WERI-Rb-1 (cell line): ENCODE measurements at regions not wholly inside any gene's neighbourhood (a gene's known extent, or its start where the extent isn't known, plus 50 kb on each side); places are given as distances from the start of the nearest gene placed in this dataset.
A peak's percentile ranks its signal among the peaks of the same experiment; 100 is the strongest.

Experiments used
- DNase-seq: peaks from one replicate; pipeline ENCODE4 v3.0.0-alpha.2; 2020
- H3K27ac ChIP-seq: fragments of 250-450 bp; sonication (Bioruptor Pico); 2 replicates; pipeline ENCODE4 v1.5.1; 2020; ENCODE audit warnings: mild to moderate bottlenecking, moderate library complexity
- H3K27me3 ChIP-seq: fragments of 250-450 bp; sonication (Bioruptor Pico); 2 replicates; pipeline ENCODE4 v1.5.1; 2021; ENCODE audit warnings: mild to moderate bottlenecking, low read depth, moderate library complexity; ENCODE audit not compliant: insufficient read depth, severe bottlenecking
- H3K36me3 ChIP-seq: fragments of 250-450 bp; sonication (Bioruptor Pico); 2 replicates; pipeline ENCODE4 v1.5.1; 2020; ENCODE audit warnings: mild to moderate bottlenecking, moderate library complexity
- H3K4me3 ChIP-seq: 2 replicates; pipeline ENCODE4 v1.5.1; 2011; ENCODE audit warnings: low read depth, mild to moderate bottlenecking, control low read depth, low read length
- H3K9me3 ChIP-seq: fragments of 250-450 bp; sonication (Bioruptor Pico); 2 replicates; pipeline ENCODE4 v1.5.1; 2021; ENCODE audit warnings: mild to moderate bottlenecking, moderate library complexity; ENCODE audit not compliant: severe bottlenecking
- CTCF ChIP-seq: IDR thresholded peaks from 2 replicates; pipeline ENCODE4 v1.5.1; 2011; ENCODE audit warnings: low read depth, mild to moderate bottlenecking, control low read depth, inconsistent platforms, low read length

GRCh38 chr1:34441259-34442069, 264.8 kb downstream of the C1orf94 start:
- H3K27me3 ChIP-seq, result peaks cover 44% of the 10 kb centered on the region
- no peaks in the 10 kb centered on the region for H3K9me3 ChIP-seq
- TF ChIP-seq CTCF, result no peak
- H3K4me3 ChIP-seq, result no peak overlapping the region
- H3K36me3 ChIP-seq, result no peaks in the 10 kb centered on the region
- DNase-seq, result peak; percentile 7
- no peak overlapping the region for H3K27ac ChIP-seq

- peaks cover 42% of the 10 kb centered on the region for H3K27me3 ChIP-seq
- no peak for TF ChIP-seq CTCF
- DNase-seq, result no peak
- H3K9me3 ChIP-seq, result no peaks in the 10 kb centered on the region
- no peaks in the 10 kb centered on the region for H3K36me3 ChIP-seq
- H3K4me3 ChIP-seq, result no peak overlapping the region
- no peak overlapping the region for H3K27ac ChIP-seq
Observed at GRCh38 chr1:34444516-34444915, 267.8 kb downstream of the C1orf94 start.

- no peaks in the 10 kb centered on the region for H3K36me3 ChIP-seq
- H3K9me3 ChIP-seq, result no peaks in the 10 kb centered on the region
- TF ChIP-seq CTCF, result no peak
Observed at GRCh38 chr1:34450325-34450724, 273.6 kb downstream of the C1orf94 start.

GRCh38 chr1:34452451-34452850, 275.7 kb downstream of the C1orf94 start:
- Histone ChIP-seq H3K4me3 (no peak overlapping the region), H3K36me3 (no peaks in the 10 kb centered on the region), H3K27ac (no peak overlapping the region), H3K27me3 (peaks cover 55% of the 10 kb centered on the region), H3K9me3 (no peaks in the 10 kb centered on the region)
- no peak for DNase-seq
- no peak for TF ChIP-seq CTCF

More at GRCh38 chr1:34450325-34450724, 273.6 kb downstream of the C1orf94 start:
- Histone ChIP-seq H3K27ac (no peak overlapping the region), H3K27me3 (peaks cover 57% of the 10 kb centered on the region), H3K4me3 (no peak overlapping the region)
- DNase-seq, result no peak

- Histone ChIP-seq H3K27me3 (peaks cover 53% of the 10 kb centered on the region), H3K36me3 (no peaks in the 10 kb centered on the region), H3K9me3 (no peaks in the 10 kb centered on the region), H3K27ac (no peak overlapping the region), H3K4me3 (no peak overlapping the region)
- no peak for DNase-seq
- no peak for TF ChIP-seq CTCF
Observed at GRCh38 chr1:34455121-34455520, 278.4 kb downstream of the C1orf94 start.

- peak; percentile 35 for DNase-seq
- Histone ChIP-seq H3K4me3 (no peak overlapping the region), H3K36me3 (no peaks in the 10 kb centered on the region), H3K9me3 (no peaks in the 10 kb centered on the region), H3K27ac (no peak overlapping the region), H3K27me3 (peaks cover 62% of the 10 kb centered on the region)
- TF ChIP-seq CTCF, result peak; percentile 71
Observed at GRCh38 chr1:34460193-34460592, 283.5 kb downstream of the C1orf94 start.
